Vagina (tissue), 2 donors: ENCODE measurements at regions not wholly inside any gene's neighbourhood (a gene's known extent, or its start where the extent isn't known, plus 50 kb on each side); places are given as distances from the start of the nearest gene placed in this dataset.

Experiments
- DNase-seq, 2 donors: peaks; one replicate each; pipeline ENCODE4 v3.0.0-alpha.2; 2017; ENCODE audit errors: extremely low spot score in 2 of 2
- H3K27ac ChIP-seq: fragments of 200-600 bp; sonication (generic); one replicate; pipeline ENCODE4 v1.5.1; 2019
- H3K27me3 ChIP-seq: fragments of 200-600 bp; sonication (generic); one replicate; pipeline ENCODE4 v1.5.1; 2019
- H3K36me3 ChIP-seq, 2 donors: fragments of 200-600 bp; sonication (generic); one replicate each; pipeline ENCODE4 v1.5.1; 2017 to 2019
- H3K4me1 ChIP-seq: fragments of 200-600 bp; sonication (generic); one replicate; pipeline ENCODE4 v1.5.1; 2019
- H3K4me3 ChIP-seq, 2 donors: fragments of 200-600 bp; sonication (generic); 1 replicate in 1 of 2; 2 replicates in 1 of 2; pipeline ENCODE4 v1.5.1; 2016 to 2019
- H3K9me3 ChIP-seq: fragments of 200-600 bp; sonication (generic); one replicate; pipeline ENCODE4 v1.5.1; 2019
- CTCF ChIP-seq, 3 experiments: fragments of 450-650 bp in 2 of 3; fragments of 200-600 bp in 1 of 3; sonication (generic) in 1 of 3; IDR thresholded peaks; one replicate each; pipeline ENCODE4 v1.5.1; 2017 to 2019; ENCODE audit warnings: antibody characterized with exemption in 3 of 3, mild to moderate bottlenecking in 2 of 3, moderate library complexity in 2 of 3
- POLR2A ChIP-seq, 2 donors: fragments of 450-650 bp; IDR thresholded peaks; one replicate each; pipeline ENCODE4 v1.6.1; 2017; ENCODE audit warnings: antibody characterized with exemption in 2 of 2, mild to moderate bottlenecking in 2 of 2, moderate library complexity in 2 of 2
- POLR2AphosphoS5 ChIP-seq, 2 donors: sonication (generic); formaldehyde crosslinking; IDR thresholded peaks; one replicate each; pipeline ENCODE4 v1.9.0; 2017; ENCODE audit warnings: antibody characterized with exemption in 2 of 2, mild to moderate bottlenecking in 2 of 2, low read depth in 1 of 2; ENCODE audit not compliant: insufficient read depth in 1 of 2
- intact Hi-C: fragments of 100-400 bp; cut with DNase I; formaldehyde crosslinking; loops from one replicate; pipeline ENCODE4 v1.15.1; 2023

GRCh38 chr2:57890464-57890863 is 156.1 kb upstream of the VRK2 start:
- no peak for DNase-seq
- Histone ChIP-seq H3K4me3 (no peak overlapping the region), H3K9me3 (no peaks in the 10 kb centered on the region), H3K36me3 (no peaks in the 10 kb centered on the region), H3K27ac (no peak overlapping the region), H3K4me1 (no peaks in the 10 kb centered on the region), H3K27me3 (no peaks in the 10 kb centered on the region)
- intact Hi-C loops: no loop called here
- TF ChIP-seq POLR2A (IDR thresholded peaks at IDR 0.05): no peak
- no peak for TF ChIP-seq CTCF (IDR thresholded peaks at IDR 0.05)
- no peak for TF ChIP-seq POLR2AphosphoS5 (IDR thresholded peaks at IDR 0.05; ENCODE audit: insufficient read depth in 1 of 2, low read depth in 1 of 2)

GRCh38 chr2:57891086-57891712 is 155.4 kb upstream of the VRK2 start:
- Histone ChIP-seq H3K27ac (no peak overlapping the region), H3K4me3 (no peak overlapping the region), H3K4me1 (no peaks in the 10 kb centered on the region), H3K9me3 (no peaks in the 10 kb centered on the region), H3K36me3 (no peaks in the 10 kb centered on the region), H3K27me3 (no peaks in the 10 kb centered on the region)
- intact Hi-C loops: no loop called here
- no peak for DNase-seq
- TF ChIP-seq POLR2A (IDR thresholded peaks at IDR 0.05): no peak
- TF ChIP-seq POLR2AphosphoS5 (IDR thresholded peaks at IDR 0.05; ENCODE audit: insufficient read depth in 1 of 2, low read depth in 1 of 2): no peak
- TF ChIP-seq CTCF (IDR thresholded peaks at IDR 0.05): no peak

- no peak overlapping the region for H3K27ac ChIP-seq
- H3K9me3 ChIP-seq: no peaks in the 10 kb centered on the region
- TF ChIP-seq POLR2A (IDR thresholded peaks at IDR 0.05) (no peak), CTCF (IDR thresholded peaks at IDR 0.05) (no peak), POLR2AphosphoS5 (IDR thresholded peaks at IDR 0.05; ENCODE audit: insufficient read depth in 1 of 2, low read depth in 1 of 2) (no peak)
- no peak for DNase-seq
- no peaks in the 10 kb centered on the region for H3K36me3 ChIP-seq
- H3K4me1 ChIP-seq: no peaks in the 10 kb centered on the region
- no peaks in the 10 kb centered on the region for H3K27me3 ChIP-seq
- no peak overlapping the region for H3K4me3 ChIP-seq
- intact Hi-C loops: no loop called here
Measured at GRCh38 chr2:57892920-57893319, 153.7 kb upstream of the VRK2 start.

GRCh38 chr2:57893347-57893746 is 153.3 kb upstream of the VRK2 start:
- Histone ChIP-seq H3K36me3 (no peaks in the 10 kb centered on the region), H3K27ac (no peak overlapping the region), H3K4me1 (no peaks in the 10 kb centered on the region), H3K9me3 (no peaks in the 10 kb centered on the region), H3K4me3 (no peak overlapping the region), H3K27me3 (no peaks in the 10 kb centered on the region)
- no peak for DNase-seq
- intact Hi-C loops: no loop called here
- TF ChIP-seq CTCF (IDR thresholded peaks at IDR 0.05): no peak
- no peak for TF ChIP-seq POLR2A (IDR thresholded peaks at IDR 0.05)
- no peak for TF ChIP-seq POLR2AphosphoS5 (IDR thresholded peaks at IDR 0.05; ENCODE audit: insufficient read depth in 1 of 2, low read depth in 1 of 2)

- Histone ChIP-seq H3K4me3 (no peak overlapping the region), H3K9me3 (no peaks in the 10 kb centered on the region), H3K36me3 (no peaks in the 10 kb centered on the region), H3K27me3 (no peaks in the 10 kb centered on the region), H3K4me1 (no peaks in the 10 kb centered on the region), H3K27ac (no peak overlapping the region)
- DNase-seq: no peak
- no peak for TF ChIP-seq POLR2AphosphoS5 (IDR thresholded peaks at IDR 0.05; ENCODE audit: insufficient read depth in 1 of 2, low read depth in 1 of 2)
- intact Hi-C loops: no loop called here
Measured at GRCh38 chr2:57893786-57894185, 152.8 kb upstream of the VRK2 start.
